Retina (tissue), 1 donor: ENCODE measurements at regions not wholly inside any gene's neighbourhood (a gene's known extent, or its start where the extent isn't known, plus 50 kb on each side); places are given as distances from the start of the nearest gene placed in this dataset.

Experiments used
- DNase-seq: peaks from one replicate; pipeline ENCODE4 v3.0.0-alpha.2; 2016

DNA sequence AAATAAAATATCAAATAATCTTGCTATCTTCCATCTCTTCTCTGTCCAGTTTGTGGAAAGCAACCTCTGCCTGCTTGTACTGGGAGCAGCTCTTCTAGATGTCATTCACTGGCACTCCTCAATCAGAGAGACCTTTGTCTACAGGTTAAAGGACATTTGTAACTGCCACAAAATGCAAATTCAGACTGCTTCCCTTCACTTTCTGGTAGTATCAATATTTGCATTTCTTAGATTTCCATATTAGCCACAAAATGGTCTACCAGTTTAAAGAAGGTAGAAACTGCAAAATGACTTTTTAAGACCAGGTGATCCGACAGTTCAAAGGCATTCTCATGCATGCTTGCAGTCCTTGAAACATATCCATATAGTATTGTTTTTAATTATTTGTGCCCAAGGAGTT lies 51.7 kb upstream of the RCN1 start:
- no peak for DNase-seq

DNA sequence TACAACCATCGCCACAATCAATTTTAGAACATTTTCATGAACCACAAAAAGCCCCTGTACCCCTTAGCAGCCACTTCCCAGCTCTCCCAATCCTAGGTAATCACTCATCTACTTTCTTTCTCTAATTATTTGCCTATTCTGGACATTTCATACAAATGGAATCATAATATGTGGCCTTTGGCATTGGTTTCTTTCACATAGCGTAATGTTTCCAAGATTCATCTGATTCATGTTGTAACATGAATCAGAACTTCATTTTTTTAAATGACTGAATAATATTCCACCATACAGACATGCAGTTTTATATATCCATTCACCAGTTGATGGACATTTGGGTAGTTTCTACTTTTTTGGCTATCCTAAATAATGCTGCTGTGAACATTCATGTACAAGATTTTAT lies 56.2 kb upstream of the RCN1 start:
- DNase-seq, result no peak

GRCh38 chr11:32034149-32034548 lies 56.7 kb upstream of the RCN1 start:
- DNase-seq, result no peak

GRCh38 chr11:32033491-32033890 lies 57.4 kb upstream of the RCN1 start:
- no peak for DNase-seq

DNA sequence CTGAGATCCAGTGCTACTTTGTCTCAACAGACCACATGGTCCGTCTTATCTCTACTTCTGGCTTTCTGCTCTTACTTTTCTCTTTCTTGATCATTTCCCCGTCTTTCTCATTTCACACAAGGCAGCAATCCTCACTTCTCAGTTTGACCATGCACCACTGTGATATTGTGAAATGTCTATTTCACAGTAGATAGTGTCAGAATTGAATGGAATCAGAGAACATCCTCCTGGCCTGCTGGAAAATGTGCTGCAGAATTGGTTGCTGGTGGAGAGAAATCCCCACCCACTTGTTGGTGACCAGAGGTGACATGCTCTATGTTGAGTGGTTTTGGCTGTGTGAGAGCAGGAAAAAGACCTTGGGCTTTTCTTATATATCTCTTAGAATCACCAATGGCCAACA lies 57.8 kb upstream of the RCN1 start:
- no peak for DNase-seq

DNA sequence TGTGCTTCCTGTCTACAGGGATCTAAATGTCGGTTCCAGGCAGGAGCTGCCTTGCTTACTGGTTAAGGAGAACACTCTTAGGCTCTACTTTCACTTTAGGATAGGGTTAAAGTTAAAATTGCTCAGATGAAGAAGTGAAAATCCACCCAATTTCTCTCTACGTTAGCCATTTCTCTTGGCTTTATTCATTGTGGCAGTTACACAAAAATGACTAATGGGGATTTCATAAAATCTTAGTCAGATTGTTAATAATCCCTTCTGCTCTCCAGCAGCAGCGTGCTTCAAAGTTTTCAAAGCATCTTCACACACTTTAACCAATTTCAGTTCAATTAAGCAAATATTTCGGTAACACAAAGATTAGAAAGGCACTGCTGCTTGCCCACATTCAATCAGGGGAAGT lies 58.4 kb upstream of the RCN1 start:
- DNase-seq, result no peak

GRCh38 chr11:32032052-32032451 lies 58.8 kb upstream of the RCN1 start:
- DNase-seq, result no peak

GRCh38 chr11:32030875-32031503 lies 59.9 kb upstream of the RCN1 start:
- DNase-seq, result no peak

- DNase-seq, result no peak
Measured at GRCh38 chr11:32029721-32030120, 61.2 kb upstream of the RCN1 start.

DNA sequence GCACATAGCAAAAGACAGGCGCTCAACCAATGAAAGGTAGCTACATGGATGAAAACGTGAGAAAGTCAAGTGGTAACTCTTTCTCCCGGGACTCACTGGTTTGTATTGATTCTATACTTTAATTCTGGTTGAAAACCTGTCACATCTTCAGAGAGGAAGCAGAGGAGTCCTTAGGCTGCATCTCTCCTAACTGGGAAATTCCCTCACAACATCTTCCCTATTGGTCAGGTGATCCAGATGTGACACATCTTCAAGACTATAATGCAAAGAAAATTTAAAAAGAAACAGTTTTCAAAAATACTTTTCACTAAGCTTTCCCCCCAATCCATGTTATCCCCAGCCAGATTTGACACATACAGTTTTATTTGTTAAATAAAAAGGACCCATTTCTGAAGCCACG lies 62.7 kb upstream of the RCN1 start:
- DNase-seq, result no peak

DNA sequence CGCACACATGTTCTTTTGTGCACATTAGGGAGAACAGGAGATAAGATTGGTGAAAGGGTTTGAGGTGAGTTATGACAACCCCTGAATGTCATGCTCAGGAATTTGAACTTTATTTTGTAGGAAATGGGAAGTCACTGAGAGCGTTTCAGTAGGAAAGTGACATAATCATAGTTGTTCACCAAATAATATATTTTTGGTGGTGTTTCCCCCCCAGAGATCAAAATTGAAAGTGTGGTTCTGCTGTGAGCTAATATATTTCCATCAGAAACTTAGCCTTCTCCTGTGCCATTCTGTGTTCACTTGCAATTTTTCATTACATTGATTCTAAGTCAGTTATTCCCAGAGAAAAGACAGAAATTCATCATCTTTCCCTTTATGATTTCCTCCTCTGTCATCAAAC lies 64.1 kb upstream of the RCN1 start:
- no peak for DNase-seq

- no peak for DNase-seq
Measured at GRCh38 chr11:32024948-32025347, 65.9 kb upstream of the RCN1 start.

DNA sequence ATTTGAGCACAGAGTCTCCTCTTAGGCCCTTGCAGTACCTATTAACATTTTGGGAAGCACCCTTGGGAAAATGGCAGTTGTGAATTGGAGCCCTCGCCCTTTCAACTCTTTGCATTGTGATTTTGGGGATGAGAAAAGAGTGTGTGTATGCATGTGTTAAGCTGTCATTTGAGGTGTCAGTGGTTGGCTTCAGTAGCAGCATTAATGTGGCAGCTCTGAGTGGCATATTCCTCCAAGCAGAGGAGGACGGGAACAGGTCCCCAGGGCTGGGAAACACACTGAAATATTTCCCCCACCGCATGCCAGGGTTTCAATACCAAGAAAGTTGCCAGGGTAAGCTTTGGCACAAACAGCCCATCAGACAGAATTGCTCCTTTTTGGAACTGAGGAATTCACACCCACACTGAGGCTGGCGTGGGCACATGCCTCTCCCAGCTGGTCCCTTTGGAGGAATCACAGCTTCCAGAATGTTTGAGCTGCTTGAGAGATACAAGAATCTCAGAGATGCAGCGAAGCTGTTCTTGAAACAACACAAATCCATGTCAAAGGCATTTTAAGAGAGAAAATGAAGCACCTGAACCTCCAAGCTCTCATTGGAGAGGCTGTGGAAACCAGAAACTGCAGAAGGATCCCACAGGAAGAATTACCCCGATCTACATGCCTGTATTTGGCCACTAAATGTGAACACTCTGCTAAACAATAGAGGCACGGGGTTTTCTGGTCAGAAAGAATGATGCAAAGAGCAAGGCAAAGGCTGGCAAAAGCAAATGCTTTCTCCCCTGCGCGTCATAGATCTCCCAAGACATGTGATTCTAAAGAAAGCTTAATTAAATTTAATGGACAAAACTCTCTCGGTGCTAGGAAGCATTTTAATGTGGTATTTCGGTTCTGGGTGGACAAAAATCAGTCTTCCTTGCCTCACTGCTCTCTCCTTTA lies 67.2 kb upstream of the RCN1 start:
- no peak for DNase-seq

DNA sequence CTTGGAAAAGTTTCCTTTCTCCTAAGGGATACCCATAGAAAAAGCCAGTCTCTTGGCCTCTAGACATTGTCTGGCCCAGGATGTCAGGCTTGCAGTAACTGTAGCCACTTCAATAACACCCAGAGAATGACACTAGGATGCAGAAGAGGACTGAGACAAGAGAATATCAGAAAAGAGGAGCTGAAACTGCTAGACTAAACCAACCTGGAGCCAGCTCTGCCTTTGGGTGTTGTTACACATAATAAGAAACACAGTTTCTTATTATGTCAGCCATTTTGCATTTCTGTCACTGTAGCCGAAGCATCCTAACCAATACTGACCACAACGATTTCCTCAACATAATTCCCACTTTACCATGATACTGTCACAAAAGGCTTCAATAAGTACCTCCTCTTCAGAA lies 72.2 kb upstream of the RCN1 start:
- DNase-seq, result no peak

DNA sequence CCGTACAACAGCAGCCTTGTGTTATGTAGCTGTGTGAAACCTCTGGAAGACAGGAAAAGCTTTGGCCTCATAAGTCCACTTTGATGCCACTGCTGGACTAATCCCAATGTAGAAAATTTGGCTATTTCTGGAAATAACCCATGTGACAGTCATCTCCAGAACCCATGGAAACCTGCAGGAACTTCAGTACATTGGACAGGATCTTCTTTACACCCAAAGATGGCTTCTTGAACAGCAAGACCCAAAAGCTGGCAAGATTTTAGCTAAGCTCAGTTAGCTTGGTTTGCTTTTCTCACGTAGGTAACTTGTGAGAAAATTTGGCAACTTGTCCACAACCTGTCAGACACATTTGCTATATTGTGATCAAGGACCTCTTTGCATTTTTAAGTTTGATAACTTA lies 74.8 kb upstream of the RCN1 start:
- no peak for DNase-seq

GRCh38 chr11:32015427-32015826 lies 75.4 kb upstream of the RCN1 start:
- DNase-seq, result no peak

- DNase-seq, result no peak
Measured at GRCh38 chr11:32013603-32014002, 77.3 kb upstream of the RCN1 start.

DNA sequence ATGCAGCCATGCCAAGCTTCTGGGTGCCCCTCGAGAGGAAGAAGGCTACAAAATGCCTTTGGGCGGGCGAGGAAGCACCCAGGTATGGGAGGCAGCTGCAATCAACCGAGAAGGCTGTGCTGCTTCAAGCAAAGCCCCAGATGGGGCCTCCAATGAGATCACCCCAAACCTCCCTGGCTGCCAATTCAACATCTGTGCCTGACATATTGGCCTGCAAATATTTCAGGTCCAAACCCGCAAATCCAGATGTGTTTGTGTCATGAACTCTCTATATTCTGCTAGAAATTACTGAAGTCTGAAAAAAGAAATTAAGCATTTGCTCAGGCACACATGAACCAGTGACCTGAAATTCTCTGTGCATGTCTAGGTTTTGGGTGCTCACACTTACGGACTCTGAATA lies 78.8 kb upstream of the RCN1 start:
- no peak for DNase-seq

- peak; percentile 55 for DNase-seq
Measured at GRCh38 chr11:32008880-32009551, 81.9 kb upstream of the RCN1 start.

- DNase-seq, result peak; percentile 69
Measured at GRCh38 chr11:32006799-32007388, 84.0 kb upstream of the RCN1 start.

GRCh38 chr11:32005786-32006416 lies 85.0 kb upstream of the RCN1 start:
- no peak for DNase-seq

- DNase-seq, result no peak
Measured at GRCh38 chr11:32003335-32003734, 87.5 kb upstream of the RCN1 start.

GRCh38 chr11:32002311-32002710 lies 88.6 kb upstream of the RCN1 start:
- no peak for DNase-seq
